GM06990 (cell line): ENCODE measurements at regions not wholly inside any gene's neighbourhood (a gene's known extent, or its start where the extent isn't known, plus 50 kb on each side); places are given as distances from the start of the nearest gene placed in this dataset.

Source experiments
- DNase-seq: peaks from one replicate; pipeline ENCODE4 v3.0.0-alpha.2; 2011; ENCODE audit not compliant: insufficient read length; ENCODE audit errors: extremely low read depth
- H3K27me3 ChIP-seq: replicated peaks from 2 replicates; pipeline ENCODE4 v1.6.0; 2011; ENCODE audit warnings: low read length; ENCODE audit not compliant: control insufficient read depth, insufficient read depth
- H3K36me3 ChIP-seq: 2 replicates; pipeline ENCODE4 v1.5.1; 2011; ENCODE audit warnings: low read length; ENCODE audit not compliant: control insufficient read depth, insufficient read depth
- H3K4me3 ChIP-seq: replicated peaks from 2 replicates; pipeline ENCODE4 v1.5.1; 2011; ENCODE audit warnings: low read depth, mild to moderate bottlenecking, control low read depth, low read length
- CTCF ChIP-seq: IDR thresholded peaks from 2 replicates; pipeline ENCODE4 v1.5.1; 2011; ENCODE audit warnings: low read length, control low read depth, mild to moderate bottlenecking, inconsistent platforms; ENCODE audit not compliant: insufficient read depth, poor library complexity, severe bottlenecking

- H3K4me3 ChIP-seq, result no peak overlapping the region
- TF ChIP-seq CTCF, result no peak
- H3K27me3 ChIP-seq, result no peaks in the 10 kb centered on the region
- no peak for DNase-seq
- H3K36me3 ChIP-seq, result no peaks in the 10 kb centered on the region
These were observed 421.0 kb upstream of the API5 start for GRCh38 chr11:42890773-42891172.

GRCh38 chr11:42901084-42901483 lies 410.7 kb upstream of the API5 start:
- DNase-seq, result no peak
- no peaks in the 10 kb centered on the region for H3K27me3 ChIP-seq
- H3K4me3 ChIP-seq, result no peak overlapping the region
- H3K36me3 ChIP-seq, result no peaks in the 10 kb centered on the region
- TF ChIP-seq CTCF, result no peak

GRCh38 chr11:42906226-42906625 lies 405.6 kb upstream of the API5 start:
- Histone ChIP-seq H3K27me3 (no peaks in the 10 kb centered on the region), H3K4me3 (no peak overlapping the region), H3K36me3 (no peaks in the 10 kb centered on the region)
- TF ChIP-seq CTCF, result no peak
- DNase-seq, result no peak

- H3K27me3 ChIP-seq, result no peaks in the 10 kb centered on the region
- H3K36me3 ChIP-seq, result no peaks in the 10 kb centered on the region
- no peak for TF ChIP-seq CTCF
- no peak overlapping the region for H3K4me3 ChIP-seq
- no peak for DNase-seq
These were observed 398.1 kb upstream of the API5 start for GRCh38 chr11:42913731-42914130.

- TF ChIP-seq CTCF, result no peak
- Histone ChIP-seq H3K27me3 (no peaks in the 10 kb centered on the region), H3K4me3 (no peak overlapping the region), H3K36me3 (no peaks in the 10 kb centered on the region)
- DNase-seq, result no peak
These were observed 388.1 kb upstream of the API5 start for GRCh38 chr11:42923651-42924050.

GRCh38 chr11:42925916-42926315 lies 385.9 kb upstream of the API5 start:
- Histone ChIP-seq H3K4me3 (no peak overlapping the region), H3K36me3 (no peaks in the 10 kb centered on the region), H3K27me3 (no peaks in the 10 kb centered on the region)
- no peak for TF ChIP-seq CTCF
- no peak for DNase-seq
